Vagina (tissue), 2 donors: ENCODE measurements at regions not wholly inside any gene's neighbourhood (a gene's known extent, or its start where the extent isn't known, plus 50 kb on each side); places are given as distances from the start of the nearest gene placed in this dataset.

ENCODE experiments used
- DNase-seq, 2 donors: peaks; one replicate each; pipeline ENCODE4 v3.0.0-alpha.2; 2017; ENCODE audit errors: extremely low spot score in 2 of 2
- H3K27ac ChIP-seq: fragments of 200-600 bp; sonication (generic); one replicate; pipeline ENCODE4 v1.5.1; 2019
- H3K27me3 ChIP-seq: fragments of 200-600 bp; sonication (generic); one replicate; pipeline ENCODE4 v1.5.1; 2019
- H3K36me3 ChIP-seq, 2 donors: fragments of 200-600 bp; sonication (generic); one replicate each; pipeline ENCODE4 v1.5.1; 2017 to 2019
- H3K4me1 ChIP-seq: fragments of 200-600 bp; sonication (generic); one replicate; pipeline ENCODE4 v1.5.1; 2019
- H3K4me3 ChIP-seq, 2 donors: fragments of 200-600 bp; sonication (generic); 1 replicate in 1 of 2; 2 replicates in 1 of 2; pipeline ENCODE4 v1.5.1; 2016 to 2019
- H3K9me3 ChIP-seq: fragments of 200-600 bp; sonication (generic); one replicate; pipeline ENCODE4 v1.5.1; 2019
- POLR2A ChIP-seq, 2 donors: fragments of 450-650 bp; IDR thresholded peaks; one replicate each; pipeline ENCODE4 v1.6.1; 2017; ENCODE audit warnings: antibody characterized with exemption in 2 of 2, mild to moderate bottlenecking in 2 of 2, moderate library complexity in 2 of 2
- POLR2AphosphoS5 ChIP-seq, 2 donors: sonication (generic); formaldehyde crosslinking; IDR thresholded peaks; one replicate each; pipeline ENCODE4 v1.9.0; 2017; ENCODE audit warnings: antibody characterized with exemption in 2 of 2, mild to moderate bottlenecking in 2 of 2, low read depth in 1 of 2; ENCODE audit not compliant: insufficient read depth in 1 of 2
- intact Hi-C: fragments of 100-400 bp; cut with DNase I; formaldehyde crosslinking; loops from one replicate; pipeline ENCODE4 v1.15.1; 2023
- TF ChIP-seq, protein P1 (sequence below), 3 experiments: fragments of 450-650 bp in 2 of 3; fragments of 200-600 bp in 1 of 3; sonication (generic) in 1 of 3; IDR thresholded peaks; one replicate each; pipeline ENCODE4 v1.5.1; 2017 to 2019; ENCODE audit warnings: antibody characterized with exemption in 3 of 3, mild to moderate bottlenecking in 2 of 3, moderate library complexity in 2 of 3

DNA sequence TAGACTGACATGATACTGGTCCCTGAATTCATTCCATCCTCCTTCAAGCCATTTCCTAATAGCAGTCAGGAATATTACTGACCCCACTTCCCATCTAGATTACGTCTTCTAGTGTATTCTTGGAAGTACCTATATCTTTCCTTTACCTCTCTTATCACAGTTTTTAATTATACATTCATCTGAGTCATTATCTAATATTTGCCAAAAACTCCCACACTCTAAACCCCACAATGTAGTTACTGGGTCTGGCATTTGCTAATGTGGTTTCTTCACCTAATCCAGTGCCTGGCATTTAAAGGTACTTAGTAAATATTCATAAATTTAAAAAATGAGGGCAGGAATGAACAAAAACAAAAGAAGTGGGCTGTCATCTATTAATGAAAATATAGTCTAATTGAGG lies 441.8 kb upstream of the SETBP1 start:
- H3K36me3 ChIP-seq: no peaks in the 10 kb centered on the region
- no peaks in the 10 kb centered on the region for H3K4me1 ChIP-seq
- H3K9me3 ChIP-seq: no peaks in the 10 kb centered on the region
- H3K27me3 ChIP-seq: no peaks in the 10 kb centered on the region
- H3K4me3 ChIP-seq: no peak overlapping the region
- no peak for DNase-seq
- intact Hi-C loops: no loop called here
- TF ChIP-seq, protein P1, sequence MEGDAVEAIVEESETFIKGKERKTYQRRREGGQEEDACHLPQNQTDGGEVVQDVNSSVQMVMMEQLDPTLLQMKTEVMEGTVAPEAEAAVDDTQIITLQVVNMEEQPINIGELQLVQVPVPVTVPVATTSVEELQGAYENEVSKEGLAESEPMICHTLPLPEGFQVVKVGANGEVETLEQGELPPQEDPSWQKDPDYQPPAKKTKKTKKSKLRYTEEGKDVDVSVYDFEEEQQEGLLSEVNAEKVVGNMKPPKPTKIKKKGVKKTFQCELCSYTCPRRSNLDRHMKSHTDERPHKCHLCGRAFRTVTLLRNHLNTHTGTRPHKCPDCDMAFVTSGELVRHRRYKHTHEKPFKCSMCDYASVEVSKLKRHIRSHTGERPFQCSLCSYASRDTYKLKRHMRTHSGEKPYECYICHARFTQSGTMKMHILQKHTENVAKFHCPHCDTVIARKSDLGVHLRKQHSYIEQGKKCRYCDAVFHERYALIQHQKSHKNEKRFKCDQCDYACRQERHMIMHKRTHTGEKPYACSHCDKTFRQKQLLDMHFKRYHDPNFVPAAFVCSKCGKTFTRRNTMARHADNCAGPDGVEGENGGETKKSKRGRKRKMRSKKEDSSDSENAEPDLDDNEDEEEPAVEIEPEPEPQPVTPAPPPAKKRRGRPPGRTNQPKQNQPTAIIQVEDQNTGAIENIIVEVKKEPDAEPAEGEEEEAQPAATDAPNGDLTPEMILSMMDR (IDR thresholded peaks at IDR 0.05): no peak
- no peak for TF ChIP-seq POLR2A (IDR thresholded peaks at IDR 0.05)
- no peak for TF ChIP-seq POLR2AphosphoS5 (IDR thresholded peaks at IDR 0.05; ENCODE audit: insufficient read depth in 1 of 2, low read depth in 1 of 2)
- no peak overlapping the region for H3K27ac ChIP-seq

DNA sequence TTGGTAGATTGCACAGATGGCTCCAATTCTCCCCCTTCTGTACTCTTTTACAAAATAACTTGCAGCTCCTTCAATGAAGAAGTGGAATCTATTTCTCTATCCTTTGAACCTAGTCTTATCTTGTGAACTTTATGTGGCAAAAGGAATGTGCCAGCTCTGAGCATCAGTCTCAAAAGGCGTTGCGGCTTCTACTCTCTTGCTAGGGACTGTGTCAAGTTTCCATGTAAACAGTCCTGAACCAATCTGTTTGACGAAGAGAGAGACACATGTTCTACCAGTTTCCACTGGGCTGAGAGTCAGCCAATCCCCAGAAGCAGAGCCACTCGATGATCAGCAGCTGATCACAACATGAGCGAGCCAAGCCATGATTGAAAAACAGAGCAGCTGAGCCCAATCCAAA lies 439.7 kb upstream of the SETBP1 start:
- Histone ChIP-seq H3K4me1 (no peaks in the 10 kb centered on the region), H3K27ac (no peak overlapping the region), H3K9me3 (no peaks in the 10 kb centered on the region), H3K4me3 (no peak overlapping the region), H3K36me3 (no peaks in the 10 kb centered on the region), H3K27me3 (no peaks in the 10 kb centered on the region)
- intact Hi-C loops: no loop called here
- TF ChIP-seq, protein P1 (IDR thresholded peaks at IDR 0.05): no peak
- no peak for DNase-seq

DNA sequence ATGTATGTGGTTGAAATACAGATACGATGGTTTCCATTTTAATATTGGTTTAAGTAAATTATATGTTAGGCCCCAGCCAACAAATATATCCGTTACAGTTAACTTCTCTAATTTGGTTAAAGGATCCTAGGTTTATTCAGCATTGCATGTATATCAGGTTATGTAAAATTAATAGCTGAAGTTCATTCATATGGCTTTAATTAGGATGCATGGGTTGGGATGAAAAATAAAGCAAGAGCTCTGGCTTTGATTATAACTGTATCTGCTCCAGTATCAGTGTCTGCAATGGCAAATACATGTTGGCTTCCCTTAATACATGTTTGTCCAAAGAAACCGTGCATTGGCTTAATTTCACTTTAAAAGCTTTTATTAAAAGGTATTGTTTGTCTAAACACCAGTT lies 435.7 kb upstream of the SETBP1 start:
- Histone ChIP-seq H3K27me3 (no peaks in the 10 kb centered on the region), H3K4me3 (no peak overlapping the region), H3K27ac (no peak overlapping the region), H3K9me3 (no peaks in the 10 kb centered on the region), H3K4me1 (no peaks in the 10 kb centered on the region), H3K36me3 (no peaks in the 10 kb centered on the region)
- DNase-seq: no peak
- intact Hi-C loops: no loop called here
- TF ChIP-seq POLR2AphosphoS5 (IDR thresholded peaks at IDR 0.05; ENCODE audit: insufficient read depth in 1 of 2, low read depth in 1 of 2): no peak
- TF ChIP-seq POLR2A (IDR thresholded peaks at IDR 0.05): no peak
- TF ChIP-seq, protein P1 (IDR thresholded peaks at IDR 0.05): no peak

DNA sequence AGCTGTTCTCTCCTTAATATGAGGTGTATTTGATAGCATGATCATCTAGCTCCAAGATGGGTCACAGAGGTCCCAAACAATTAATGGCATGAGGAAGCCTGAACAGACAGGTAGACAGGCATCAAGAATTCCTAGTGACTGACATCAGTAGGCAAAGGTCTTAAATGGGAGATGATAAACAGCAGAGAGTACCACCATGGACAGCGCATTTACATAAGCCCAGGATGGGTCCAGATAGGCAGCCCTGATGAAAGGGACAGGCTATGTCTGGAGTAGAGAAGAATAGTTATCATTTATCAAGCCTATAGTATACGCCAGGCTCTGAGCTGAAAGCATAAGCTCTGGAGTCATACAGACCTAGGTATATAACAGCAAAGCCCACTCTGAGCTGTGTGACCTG lies 434.7 kb upstream of the SETBP1 start:
- H3K4me1 ChIP-seq: no peaks in the 10 kb centered on the region
- H3K27me3 ChIP-seq: no peaks in the 10 kb centered on the region
- H3K4me3 ChIP-seq: no peak overlapping the region
- H3K27ac ChIP-seq: no peak overlapping the region
- TF ChIP-seq POLR2AphosphoS5 (IDR thresholded peaks at IDR 0.05; ENCODE audit: insufficient read depth in 1 of 2, low read depth in 1 of 2) (no peak), POLR2A (IDR thresholded peaks at IDR 0.05) (no peak)
- TF ChIP-seq, protein P1 (IDR thresholded peaks at IDR 0.05): no peak
- no peaks in the 10 kb centered on the region for H3K36me3 ChIP-seq
- no peaks in the 10 kb centered on the region for H3K9me3 ChIP-seq
- intact Hi-C loops: no loop called here
- no peak for DNase-seq

DNA sequence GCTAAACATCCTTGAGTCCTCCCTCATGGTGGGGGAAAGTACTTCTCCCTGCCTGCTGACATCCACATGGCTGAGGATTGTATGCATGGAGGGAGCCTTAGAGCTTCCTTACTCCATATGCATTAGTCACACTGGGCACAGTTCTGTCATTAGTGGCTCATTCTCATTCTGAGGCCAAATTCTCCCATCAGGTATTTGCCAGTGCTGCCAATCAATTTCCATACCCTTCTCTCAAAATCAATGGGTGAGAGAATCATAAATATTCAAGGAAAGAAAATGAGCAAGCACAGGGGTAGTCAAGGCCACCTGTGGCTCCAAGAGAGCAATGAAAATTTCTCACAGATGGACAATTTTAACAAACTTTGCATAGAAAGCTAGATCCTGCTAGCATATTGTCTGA lies 422.6 kb upstream of the SETBP1 start:
- H3K4me1 ChIP-seq: no peaks in the 10 kb centered on the region
- intact Hi-C loops: no loop called here
- no peak overlapping the region for H3K27ac ChIP-seq
- TF ChIP-seq POLR2A (IDR thresholded peaks at IDR 0.05) (no peak), POLR2AphosphoS5 (IDR thresholded peaks at IDR 0.05; ENCODE audit: insufficient read depth in 1 of 2, low read depth in 1 of 2) (no peak)
- TF ChIP-seq, protein P1 (IDR thresholded peaks at IDR 0.05): no peak
- no peak for DNase-seq
- no peak overlapping the region for H3K4me3 ChIP-seq
- H3K36me3 ChIP-seq: no peaks in the 10 kb centered on the region
- no peaks in the 10 kb centered on the region for H3K9me3 ChIP-seq
- no peaks in the 10 kb centered on the region for H3K27me3 ChIP-seq
